Heart left ventricle (tissue), 16 donors: ENCODE measurements at regions not wholly inside any gene's neighbourhood (a gene's known extent, or its start where the extent isn't known, plus 50 kb on each side); places are given as distances from the start of the nearest gene placed in this dataset.

Source experiments
- ATAC-seq, 4 donors: fragments of 200-7000 bp; cut with Tn5 transposase; one replicate each; pipeline ENCODE4 v1.9.1; 2020 to 2022; ENCODE audit warnings: moderate library complexity in 4 of 4, mild to moderate bottlenecking in 3 of 4, moderate number of reproducible peaks in 1 of 4
- DNase-seq, 5 donors: peaks; one replicate each; pipeline ENCODE4 v3.0.0-alpha.2; 2020
- H3K27ac ChIP-seq, 12 donors: fragments of 200-600 bp; sonication (generic) in 4 of 12; one replicate each; pipeline versions ENCODE4 v1.5.0 to v1.8.0; 2016 to 2022; ENCODE audit warnings: mild to moderate bottlenecking in 2 of 12
- H3K27me3 ChIP-seq, 9 donors: fragments of 200-600 bp; sonication (generic) in 2 of 9; one replicate each; pipeline versions ENCODE4 v1.5.1 to v1.8.0; 2016 to 2022; ENCODE audit warnings: mild to moderate bottlenecking in 3 of 9
- H3K36me3 ChIP-seq, 9 donors: fragments of 200-600 bp; sonication (generic) in 2 of 9; one replicate each; pipeline versions ENCODE4 v1.5.0 to v1.8.0; 2018 to 2022; ENCODE audit warnings: mild to moderate bottlenecking in 2 of 9
- H3K4me1 ChIP-seq, 12 donors: fragments of 200-600 bp; sonication (generic) in 4 of 12; one replicate each; pipeline versions ENCODE4 v1.5.0 to v1.8.0; 2016 to 2022; ENCODE audit warnings: mild to moderate bottlenecking in 3 of 12
- H3K4me3 ChIP-seq, 12 donors: fragments of 200-600 bp; sonication (generic) in 4 of 12; one replicate each; pipeline versions ENCODE4 v1.5.0 to v1.8.0; 2017 to 2022; ENCODE audit warnings: mild to moderate bottlenecking in 9 of 12, moderate library complexity in 4 of 12
- H3K9me3 ChIP-seq, 12 donors: fragments of 200-600 bp; sonication (generic) in 4 of 12; one replicate each; pipeline versions ENCODE4 v1.5.0 to v1.8.0; 2016 to 2022; ENCODE audit warnings: mild to moderate bottlenecking in 1 of 12
- POLR2A ChIP-seq, 2 donors: fragments of 450-650 bp; IDR thresholded peaks; one replicate each; pipeline ENCODE4 v1.6.1; 2017; ENCODE audit warnings: antibody characterized with exemption in 2 of 2, mild to moderate bottlenecking in 2 of 2, moderate library complexity in 2 of 2
- WGBS, 4 donors: extraction: QIAGEN DNeasy Blood & Tissue Kit in 2 of 4; methylation state at CpG; one replicate each; pipeline versions ENCODE4 v1.1.5 to v1.1.7; 2013 to 2018; 5-methylcytosine and 5-hydroxymethylcytosine counted together
- intact Hi-C, 10 donors: fragments of 100-400 bp; cut with DNase I; formaldehyde crosslinking; loops; one replicate each; pipeline versions ENCODE4 v1.11.1 to v1.14.2; 2022
- TF ChIP-seq, protein P1 (sequence below), 12 donors: fragments of 200-600 bp; sonication (generic) in 4 of 12; IDR thresholded peaks; one replicate each; pipeline versions ENCODE4 v1.5.0 to v1.8.0; 2018 to 2022; ENCODE audit warnings: antibody characterized with exemption in 12 of 12, mild to moderate bottlenecking in 5 of 12
- donor health status: ischemic (EF 13 %, LVEDD 7.1; RV severe dilation, severe dysfunction).
- donor health status: healthy with polysubstance abuse.
- donor health status: DM: no; HTN: yes; CAD: no.
- donor health status: DM: no; HTN: no; CAD: no.
- donor health status: ischemic (EF 25% LVEDD 6.9; RV normal size, moderate dysfunction).
- donor health status: ischemic (EF 25% LVEDD 5.7; RV mildly dilated, moderate dysfunction).
- donor health status: healthy.
- donor health status: DM: yes; HTN: yes; CAD: no.
- donor health status: ischemic (EF 35%, LVEDD 5.7; RV mildly dilated, moderate dysfunction).
- donor health status: nonischemic (EF 11% LVEDD 7.7; RV severe dilation, severe dysfunction).
- donor health status: DM: yes; HTN: yes; CAD: no.
- donor health status: PGD.
- donor health status: ischemic (EF 29% LVEDD 5.4; RV normal size, mild dysfunction).
- donor health status: nonischemic (EF 23%, LVEDD 6.1; RV moderate dilation, normal function).

DNA sequence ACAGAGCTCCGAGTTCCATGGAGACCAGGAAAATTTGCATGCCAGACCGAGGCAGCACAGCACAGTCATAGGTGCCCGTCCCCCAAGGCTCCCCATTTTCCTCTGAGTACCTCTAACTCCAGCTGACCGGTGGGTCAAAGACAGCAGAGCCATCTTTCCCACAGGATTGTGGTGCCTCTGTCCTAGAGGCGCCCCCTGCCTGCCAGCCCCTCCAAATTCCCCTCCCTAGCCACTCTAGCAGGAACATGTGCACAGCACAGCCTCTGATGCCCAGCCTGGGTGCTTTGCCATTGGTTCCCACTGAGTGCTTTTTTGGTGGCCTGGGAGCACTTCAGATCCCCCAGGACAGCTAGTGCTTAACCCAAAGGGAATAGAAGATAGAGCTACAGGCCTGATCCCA is 368.5 kb upstream of the PABPC5 start:
- 69 to 84% (median 75%) methylated on average over 5 of the region's 5 CpGs for WGBS, 4 donors
- peaks cover 0 to under 1% (median 0%) of the 10 kb centered on the region in 12 donors for H3K9me3 ChIP-seq

DNA sequence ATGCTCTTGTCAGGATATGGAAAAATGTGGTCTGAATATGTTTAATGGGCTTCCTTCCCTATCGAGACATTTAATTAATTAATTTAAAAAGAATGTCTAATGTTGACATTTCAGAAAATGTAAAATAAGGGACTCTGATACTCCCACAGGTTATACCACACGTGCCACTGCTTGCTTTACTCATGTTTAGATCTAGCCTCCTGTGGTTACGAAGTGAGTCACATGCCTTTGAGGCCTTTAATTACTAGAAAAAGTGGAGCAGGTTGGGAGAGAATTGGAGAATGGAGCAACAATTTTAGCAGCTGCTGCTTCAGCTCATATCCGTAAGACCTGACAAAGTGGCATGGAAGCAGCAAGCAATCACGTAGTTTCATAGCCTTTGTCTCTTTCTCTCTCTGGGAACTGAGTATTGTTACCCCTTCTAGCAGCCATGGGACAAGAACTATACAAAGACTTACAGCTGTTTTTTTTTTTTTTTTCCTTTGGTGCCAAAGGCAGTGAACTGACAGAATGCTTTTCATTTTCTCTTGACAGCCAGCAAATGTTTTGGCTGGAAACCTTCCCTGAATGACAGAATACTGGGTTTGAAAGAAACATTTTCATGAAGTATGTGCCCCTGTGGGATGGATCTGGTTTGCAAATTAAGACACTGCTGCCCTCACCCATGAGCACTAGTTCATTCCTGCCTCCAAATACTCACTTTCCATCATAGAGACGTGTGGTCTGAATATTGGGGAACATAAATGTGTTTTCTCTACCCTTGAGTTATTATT is 355.1 kb upstream of the PABPC5 start:
- Histone ChIP-seq H3K4me1 (no peaks in the 10 kb centered on the region), H3K27me3 (peaks cover 0 to 3% (median 0%) of the 10 kb centered on the region in 9 donors), H3K27ac (no peak overlapping the region), H3K9me3 (no peaks in the 10 kb centered on the region), H3K4me3 (no peak overlapping the region), H3K36me3 (no peaks in the 10 kb centered on the region)
- DNase-seq, result no peak
- WGBS, 4 donors, result 67 to 75% (median 69%) methylated on average over 6 of the region's 6 CpGs
- intact Hi-C loops, result no loop called here
- ATAC-seq, result no peak
- TF ChIP-seq, protein P1, sequence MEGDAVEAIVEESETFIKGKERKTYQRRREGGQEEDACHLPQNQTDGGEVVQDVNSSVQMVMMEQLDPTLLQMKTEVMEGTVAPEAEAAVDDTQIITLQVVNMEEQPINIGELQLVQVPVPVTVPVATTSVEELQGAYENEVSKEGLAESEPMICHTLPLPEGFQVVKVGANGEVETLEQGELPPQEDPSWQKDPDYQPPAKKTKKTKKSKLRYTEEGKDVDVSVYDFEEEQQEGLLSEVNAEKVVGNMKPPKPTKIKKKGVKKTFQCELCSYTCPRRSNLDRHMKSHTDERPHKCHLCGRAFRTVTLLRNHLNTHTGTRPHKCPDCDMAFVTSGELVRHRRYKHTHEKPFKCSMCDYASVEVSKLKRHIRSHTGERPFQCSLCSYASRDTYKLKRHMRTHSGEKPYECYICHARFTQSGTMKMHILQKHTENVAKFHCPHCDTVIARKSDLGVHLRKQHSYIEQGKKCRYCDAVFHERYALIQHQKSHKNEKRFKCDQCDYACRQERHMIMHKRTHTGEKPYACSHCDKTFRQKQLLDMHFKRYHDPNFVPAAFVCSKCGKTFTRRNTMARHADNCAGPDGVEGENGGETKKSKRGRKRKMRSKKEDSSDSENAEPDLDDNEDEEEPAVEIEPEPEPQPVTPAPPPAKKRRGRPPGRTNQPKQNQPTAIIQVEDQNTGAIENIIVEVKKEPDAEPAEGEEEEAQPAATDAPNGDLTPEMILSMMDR (IDR thresholded peaks at IDR 0.05), result no peak
- no peak for TF ChIP-seq POLR2A (IDR thresholded peaks at IDR 0.05)

More for the DNA sequence above, 368.5 kb upstream of the PABPC5 start:
- H3K27ac ChIP-seq, result no peak overlapping the region
- peaks cover 0 to 5% (median 0%) of the 10 kb centered on the region in 9 donors for H3K27me3 ChIP-seq
- no peaks in the 10 kb centered on the region for H3K36me3 ChIP-seq
- no peak for TF ChIP-seq POLR2A (IDR thresholded peaks at IDR 0.05)
- TF ChIP-seq, protein P1 (IDR thresholded peaks at IDR 0.05), result no peak
- no peak for DNase-seq
- no peak for ATAC-seq
- no peaks in the 10 kb centered on the region for H3K4me1 ChIP-seq
- intact Hi-C loops, result no loop called here
- no peak overlapping the region for H3K4me3 ChIP-seq

DNA sequence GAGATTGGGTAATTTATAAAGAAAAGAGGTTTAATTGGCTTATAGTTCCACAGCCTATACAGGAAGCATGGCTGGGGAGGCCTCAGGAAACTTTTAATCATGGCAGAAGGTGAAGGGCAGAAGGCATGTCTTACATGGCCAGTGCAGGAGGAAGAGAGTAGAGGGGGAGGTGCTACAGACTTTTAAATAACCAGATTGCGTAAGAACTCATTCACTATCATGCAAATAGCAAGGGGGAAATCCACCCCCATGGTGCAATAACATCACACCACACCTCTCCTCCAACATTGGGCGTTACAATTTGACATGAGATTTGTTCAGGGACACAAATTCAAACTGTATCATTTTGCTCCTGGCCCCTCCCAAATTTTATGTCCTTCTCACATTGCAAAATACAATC is 353.8 kb upstream of the PABPC5 start:
- Histone ChIP-seq H3K36me3 (no peaks in the 10 kb centered on the region), H3K27me3 (peaks cover 0 to 3% (median 0%) of the 10 kb centered on the region in 9 donors), H3K9me3 (no peaks in the 10 kb centered on the region), H3K27ac (no peak overlapping the region), H3K4me3 (no peak overlapping the region), H3K4me1 (no peaks in the 10 kb centered on the region)
- WGBS, 4 donors, result 50 to 70% (median 61%) methylated on average over 2 of the region's 2 CpGs
- TF ChIP-seq, protein P1 (IDR thresholded peaks at IDR 0.05), result no peak
- no peak for TF ChIP-seq POLR2A (IDR thresholded peaks at IDR 0.05)
- intact Hi-C loops, result no loop called here
- ATAC-seq, result no peak
- no peak for DNase-seq

DNA sequence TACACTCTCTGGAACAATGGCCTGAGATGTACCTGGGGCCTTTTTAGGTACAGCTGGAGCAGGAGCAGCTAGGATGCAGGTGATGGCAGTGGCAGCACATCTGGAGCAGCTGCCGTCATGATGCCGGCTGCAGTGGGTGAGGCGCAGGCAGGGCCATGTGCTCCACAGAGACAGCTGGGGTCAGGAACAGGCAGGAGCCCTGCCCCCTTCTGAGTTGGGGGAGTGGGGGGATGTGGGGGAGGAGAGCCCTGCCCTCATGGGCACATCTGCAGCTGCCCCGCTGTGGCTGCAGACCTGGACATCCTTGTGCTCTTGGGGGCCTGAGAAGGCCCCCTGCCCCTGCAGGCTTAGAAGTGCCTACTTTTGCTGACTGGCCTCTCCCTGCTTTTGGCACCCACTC is 352.8 kb upstream of the PABPC5 start:
- intact Hi-C loops, result no loop called here
- Histone ChIP-seq H3K27ac (no peak overlapping the region), H3K9me3 (no peaks in the 10 kb centered on the region), H3K4me1 (no peaks in the 10 kb centered on the region), H3K27me3 (peaks cover 0 to 3% (median 0%) of the 10 kb centered on the region in 9 donors), H3K36me3 (no peaks in the 10 kb centered on the region), H3K4me3 (no peak overlapping the region)
- WGBS, 4 donors, result 80 to 100% (median 96%) methylated on average over 1 to 4 of the region's 4 CpGs
- ATAC-seq (no peak), DNase-seq (no peak)
- TF ChIP-seq, protein P1 (IDR thresholded peaks at IDR 0.05), result no peak
- TF ChIP-seq POLR2A (IDR thresholded peaks at IDR 0.05), result no peak
